ENCODE measurements at regions not wholly inside any gene's neighbourhood (a gene's known extent, or its start where the extent isn't known, plus 50 kb on each side); places are given as distances from the start of the nearest gene placed in this dataset.

GRCh38 chr10:33556620-33557019 is 222.2 kb upstream of the NRP1 start:
- Histone ChIP-seq H3K79me2 (ENCODE audit: insufficient read depth, low read length) (no peaks in the 10 kb centered on the region), H4K20me1 (ENCODE audit: insufficient read depth, low read length) (no peaks in the 10 kb centered on the region), H3K9ac (ENCODE audit: insufficient read depth, low read length, poor library complexity, severe bottlenecking) (no peak overlapping the region), H2AFZ (ENCODE audit: insufficient read depth, low read depth, low read length, poor library complexity, severe bottlenecking) (no peak overlapping the region), H3K27ac (ENCODE audit: low read depth in 1 of 2, low read length in 2 of 2) (no peak overlapping the region), H3K36me3 (replicated peaks in 1 of 2; ENCODE audit: control insufficient read depth in 1 of 2, insufficient read depth in 2 of 2, low read length in 2 of 2) (no peaks in the 10 kb centered on the region), H3K9me3 (replicated peaks in 1 of 2; ENCODE audit: control insufficient read depth in 1 of 2, insufficient read depth in 1 of 2, low read length in 2 of 2) (no peaks in the 10 kb centered on the region), H3K4me1 (ENCODE audit: control insufficient read depth in 1 of 2, insufficient read depth in 2 of 2, low read length in 2 of 2) (no peaks in the 10 kb centered on the region), H3K4me3 (replicated peaks in 1 of 3; ENCODE audit: low read depth in 2 of 3, low read length in 3 of 3) (no peak overlapping the region), H3K27me3 (ENCODE audit: control insufficient read depth in 2 of 2, insufficient read depth in 2 of 2, low read length in 2 of 2) (peaks cover 0 to 2% of the 10 kb centered on the region in 2 donors), H3K4me2 (replicated peaks; ENCODE audit: extremely low read depth, low read length, poor library complexity, severe bottlenecking) (no peak overlapping the region)
- Mint-ChIP-seq H3K4me3 (no peak overlapping the region), H3K27ac (no peak overlapping the region), H3K27me3 (ENCODE audit: low read depth in 3 of 3) (peaks cover 17 to 32% (median 17%) of the 10 kb centered on the region in 3 donors), H3K4me1 (no peaks in the 10 kb centered on the region), H3K9me3 (peaks cover 0 to 7% (median 0%) of the 10 kb centered on the region in 7 donors), H3K36me3 (no peaks in the 10 kb centered on the region)
- 82% methylated on average over 9 of the region's 11 CpGs for WGBS (ENCODE audit: insufficient coverage)
- TF ChIP-seq CTCF (IDR thresholded peaks at IDR 0.05) = no peak
- no peak for DNase-seq
- intact Hi-C loops (cut with micrococcal nuclease) = no loop called here

DNA sequence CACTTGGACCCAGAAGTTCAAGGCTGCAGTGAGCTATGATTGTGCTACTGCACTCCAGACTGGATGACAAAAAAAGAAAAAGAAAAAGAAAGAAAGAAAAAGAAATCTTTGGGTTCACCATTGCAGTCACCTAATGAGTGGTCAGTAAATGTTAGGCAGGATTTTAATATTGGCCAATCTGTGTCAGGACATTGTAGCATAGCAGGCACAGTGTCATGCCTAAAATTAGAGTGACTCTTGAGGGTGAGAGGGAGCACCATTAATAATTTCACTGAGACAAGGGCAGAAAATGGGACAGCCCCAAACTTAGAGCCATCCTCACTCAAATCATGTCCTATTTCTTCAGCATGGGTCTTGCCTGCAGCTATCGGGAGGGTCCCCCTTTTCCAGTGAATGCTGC is 221.6 kb upstream of the NRP1 start:
- Mint-ChIP-seq H3K27me3 (ENCODE audit: low read depth in 3 of 3) (peaks cover 20 to 34% (median 21%) of the 10 kb centered on the region in 3 donors), H3K9me3 (peaks cover 0 to 7% (median 0%) of the 10 kb centered on the region in 7 donors), H3K4me3 (no peak overlapping the region), H3K4me1 (no peaks in the 10 kb centered on the region), H3K36me3 (no peaks in the 10 kb centered on the region), H3K27ac (no peak overlapping the region)
- Histone ChIP-seq H3K36me3 (replicated peaks in 1 of 2; ENCODE audit: control insufficient read depth in 1 of 2, insufficient read depth in 2 of 2, low read length in 2 of 2) (no peaks in the 10 kb centered on the region), H3K27me3 (ENCODE audit: control insufficient read depth in 2 of 2, insufficient read depth in 2 of 2, low read length in 2 of 2) (peaks cover 0 to 2% of the 10 kb centered on the region in 2 donors), H3K9ac (ENCODE audit: insufficient read depth, low read length, poor library complexity, severe bottlenecking) (no peak overlapping the region), H4K20me1 (ENCODE audit: insufficient read depth, low read length) (no peaks in the 10 kb centered on the region), H3K9me3 (replicated peaks in 1 of 2; ENCODE audit: control insufficient read depth in 1 of 2, insufficient read depth in 1 of 2, low read length in 2 of 2) (no peaks in the 10 kb centered on the region), H3K4me1 (ENCODE audit: control insufficient read depth in 1 of 2, insufficient read depth in 2 of 2, low read length in 2 of 2) (no peaks in the 10 kb centered on the region), H3K4me3 (replicated peaks in 1 of 3; ENCODE audit: low read depth in 2 of 3, low read length in 3 of 3) (no peak overlapping the region), H3K79me2 (ENCODE audit: insufficient read depth, low read length) (no peaks in the 10 kb centered on the region), H2AFZ (ENCODE audit: insufficient read depth, low read depth, low read length, poor library complexity, severe bottlenecking) (no peak overlapping the region), H3K27ac (ENCODE audit: low read depth in 1 of 2, low read length in 2 of 2) (no peak overlapping the region), H3K4me2 (replicated peaks; ENCODE audit: extremely low read depth, low read length, poor library complexity, severe bottlenecking) (no peak overlapping the region)
- no peak for DNase-seq
- no peak for TF ChIP-seq CTCF (IDR thresholded peaks at IDR 0.05)
- WGBS (ENCODE audit: insufficient coverage) = 83% methylated on average over 1 of the region's 1 CpG
- intact Hi-C loops (cut with micrococcal nuclease) = no loop called here

Measured in CD14-positive monocyte (primary cell).